ENCODE measurements at regions not wholly inside any gene's neighbourhood (a gene's known extent, or its start where the extent isn't known, plus 50 kb on each side); places are given as distances from the start of the nearest gene placed in this dataset.
A peak's percentile ranks its signal among the peaks of the same experiment; 100 is the strongest.

GRCh38 chr15:47616876-47617275 is 100.4 kb upstream of the SEMA6D start:
- DNase-seq = no peak

- peak; percentile 84 for DNase-seq
Measured at GRCh38 chr15:47618241-47618640, 99.1 kb upstream of the SEMA6D start.

GRCh38 chr15:47620960-47621681 is 96.2 kb upstream of the SEMA6D start:
- DNase-seq = no peak

- DNase-seq = no peak
Measured at GRCh38 chr15:47622055-47622454, 95.2 kb upstream of the SEMA6D start.

DNA sequence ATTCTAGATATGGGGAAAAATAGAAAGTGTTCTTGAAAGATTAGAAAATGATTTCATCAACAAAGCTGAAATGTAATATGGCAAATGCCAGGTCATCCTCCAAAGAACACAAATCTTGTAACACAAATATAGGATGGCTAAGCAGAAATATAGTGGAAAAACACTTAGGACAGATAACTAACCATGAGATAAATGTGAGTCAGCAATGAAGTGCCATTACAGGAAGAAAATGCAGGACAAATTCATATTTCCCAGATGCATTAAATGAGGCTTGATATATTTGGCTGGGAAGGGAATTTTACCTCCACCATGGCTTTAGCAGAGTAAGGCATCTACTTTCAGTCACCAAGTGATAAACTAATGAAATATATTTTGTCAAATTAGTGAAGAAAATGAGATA is 92.8 kb upstream of the SEMA6D start:
- no peak for DNase-seq

GRCh38 chr15:47639042-47639441 is 78.3 kb upstream of the SEMA6D start:
- no peak for DNase-seq

GRCh38 chr15:47640079-47640478 is 77.2 kb upstream of the SEMA6D start:
- no peak for DNase-seq

DNA sequence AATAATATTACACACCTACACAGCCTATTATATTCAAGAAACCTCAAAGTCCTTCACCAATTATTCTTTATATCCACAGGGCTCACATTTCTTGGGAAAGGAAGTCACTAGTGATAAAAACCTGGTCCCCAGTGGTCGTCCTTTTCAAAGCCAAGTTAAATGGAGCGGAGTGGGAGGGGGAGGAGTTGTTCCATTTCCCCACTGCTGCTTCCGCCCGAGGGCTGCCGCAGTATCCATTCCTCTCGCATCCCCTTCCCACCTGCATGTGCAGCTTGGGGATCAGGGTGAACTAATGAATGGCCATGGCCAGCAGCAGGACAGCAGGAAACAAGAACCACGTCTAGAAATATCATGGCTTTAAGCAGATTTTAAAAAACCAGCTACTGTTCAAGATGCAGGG is 76.4 kb upstream of the SEMA6D start:
- DNase-seq = no peak

DNA sequence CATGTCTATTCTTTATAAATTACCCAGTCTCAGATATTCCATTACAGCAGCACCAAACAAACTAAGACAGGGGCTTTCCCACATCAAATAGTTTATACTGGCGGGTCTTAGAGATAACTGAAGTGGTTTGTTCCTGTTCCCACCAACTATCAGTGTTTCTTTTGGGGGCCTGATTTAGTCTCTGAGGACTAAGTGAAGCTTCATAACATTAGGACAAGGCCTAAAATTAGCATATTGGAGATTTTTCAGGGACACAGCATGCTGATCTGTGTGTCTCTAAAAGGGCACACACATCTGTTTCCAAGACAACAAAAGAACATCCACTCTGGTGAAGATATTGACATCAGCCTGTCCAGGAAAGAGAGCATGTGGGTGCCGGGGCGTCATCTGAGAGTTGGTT is 72.6 kb upstream of the SEMA6D start:
- DNase-seq = no peak

- DNase-seq = no peak
Measured at GRCh38 chr15:47650564-47650963, 66.7 kb upstream of the SEMA6D start.

DNA sequence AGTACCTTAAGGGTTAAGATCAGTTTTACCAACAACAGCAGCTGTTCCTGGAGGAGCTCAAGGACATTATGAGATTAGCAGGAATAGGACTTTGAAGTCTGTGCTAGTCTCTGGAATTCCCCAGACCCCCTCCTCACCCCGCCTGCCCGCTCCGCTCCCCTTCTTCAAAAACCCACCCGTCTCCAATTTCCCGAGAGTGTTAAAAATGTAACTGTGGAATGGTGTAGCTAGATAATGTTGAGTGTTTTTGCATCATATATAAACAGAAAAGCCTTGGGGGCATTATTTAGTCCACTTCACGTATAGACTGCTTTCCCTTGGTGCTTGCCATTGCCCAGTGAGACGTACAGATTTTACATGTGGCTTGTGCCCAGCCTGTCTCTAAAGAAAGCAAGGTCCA is 65.0 kb upstream of the SEMA6D start:
- no peak for DNase-seq

GRCh38 chr15:47652844-47653243 is 64.5 kb upstream of the SEMA6D start:
- DNase-seq = no peak

DNA sequence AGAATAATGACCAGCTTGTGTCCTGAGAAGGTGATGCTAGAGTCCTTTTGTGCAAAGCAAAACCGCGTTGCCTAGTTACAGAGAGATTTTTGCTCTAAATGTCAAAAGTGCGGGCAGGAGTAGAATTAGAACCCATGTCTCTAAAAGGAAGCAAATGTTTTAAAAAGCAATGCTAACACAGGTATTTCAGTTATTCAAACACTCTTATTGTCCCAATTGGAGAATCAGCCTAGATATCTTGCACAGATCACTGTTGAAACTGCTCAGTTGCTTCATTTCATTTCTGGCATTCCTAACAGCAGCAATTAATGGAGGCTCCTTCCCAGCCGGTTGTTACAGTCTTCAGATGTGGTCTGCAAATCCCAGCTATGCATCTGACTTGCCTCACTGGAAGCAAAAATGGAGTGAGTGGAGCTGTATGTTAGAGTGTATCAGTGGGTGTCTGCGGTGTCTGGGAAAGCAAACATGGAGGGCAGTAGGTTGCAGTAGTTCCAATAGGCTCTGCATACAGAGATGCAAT is 55.6 kb upstream of the SEMA6D start:
- no peak for DNase-seq

GRCh38 chr15:47663101-47663500 is 54.2 kb upstream of the SEMA6D start:
- no peak for DNase-seq

Measured in NCI-H146 (cell line).